Gastrocnemius medialis (tissue), 4 donors: ENCODE measurements at regions not wholly inside any gene's neighbourhood (a gene's known extent, or its start where the extent isn't known, plus 50 kb on each side); places are given as distances from the start of the nearest gene placed in this dataset.

Experiments used
- POLR2A ChIP-seq, 2 donors: fragments of 450-650 bp; IDR thresholded peaks; one replicate each; pipeline ENCODE4 v1.6.1; 2017; ENCODE audit warnings: antibody characterized with exemption in 2 of 2, mild to moderate bottlenecking in 2 of 2, moderate library complexity in 2 of 2
- TF ChIP-seq, protein P1 (sequence below), 5 experiments: fragments of 450-650 bp in 3 of 5; fragments of 200-600 bp in 2 of 5; sonication (generic) in 2 of 5; IDR thresholded peaks in 4 of 5; conservative IDR thresholded peaks in 1 of 5; 1 replicate in 4 of 5; 2 replicates in 1 of 5; pipeline ENCODE4 v1.5.1; 2016 to 2019; ENCODE audit warnings: antibody characterized with exemption in 5 of 5, mild to moderate bottlenecking in 3 of 5, moderate library complexity in 3 of 5

- no peak for TF ChIP-seq POLR2A (IDR thresholded peaks at IDR 0.05)
- TF ChIP-seq, protein P1, sequence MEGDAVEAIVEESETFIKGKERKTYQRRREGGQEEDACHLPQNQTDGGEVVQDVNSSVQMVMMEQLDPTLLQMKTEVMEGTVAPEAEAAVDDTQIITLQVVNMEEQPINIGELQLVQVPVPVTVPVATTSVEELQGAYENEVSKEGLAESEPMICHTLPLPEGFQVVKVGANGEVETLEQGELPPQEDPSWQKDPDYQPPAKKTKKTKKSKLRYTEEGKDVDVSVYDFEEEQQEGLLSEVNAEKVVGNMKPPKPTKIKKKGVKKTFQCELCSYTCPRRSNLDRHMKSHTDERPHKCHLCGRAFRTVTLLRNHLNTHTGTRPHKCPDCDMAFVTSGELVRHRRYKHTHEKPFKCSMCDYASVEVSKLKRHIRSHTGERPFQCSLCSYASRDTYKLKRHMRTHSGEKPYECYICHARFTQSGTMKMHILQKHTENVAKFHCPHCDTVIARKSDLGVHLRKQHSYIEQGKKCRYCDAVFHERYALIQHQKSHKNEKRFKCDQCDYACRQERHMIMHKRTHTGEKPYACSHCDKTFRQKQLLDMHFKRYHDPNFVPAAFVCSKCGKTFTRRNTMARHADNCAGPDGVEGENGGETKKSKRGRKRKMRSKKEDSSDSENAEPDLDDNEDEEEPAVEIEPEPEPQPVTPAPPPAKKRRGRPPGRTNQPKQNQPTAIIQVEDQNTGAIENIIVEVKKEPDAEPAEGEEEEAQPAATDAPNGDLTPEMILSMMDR (IDR thresholded peaks at IDR 0.05 in 4 of 5, conservative IDR thresholded peaks at IDR 0.05 in 1 of 5), result no peak
Observed at GRCh38 chr10:6877722-6878392, 297.8 kb upstream of the PRKCQ start.
